ENCODE measurements at regions not wholly inside any gene's neighbourhood (a gene's known extent, or its start where the extent isn't known, plus 50 kb on each side); places are given as distances from the start of the nearest gene placed in this dataset.

GRCh38 chr2:106599540-106599939 is 112.4 kb downstream of the CD8B2 start:
- H3K9me3 ChIP-seq (ENCODE audit: insufficient read depth, low read depth, low read length), result peaks cover 11% of the 10 kb centered on the region
- no peak overlapping the region for H3K9ac ChIP-seq (ENCODE audit: low read depth, low read length)

GRCh38 chr2:106602042-106602441 is 114.9 kb downstream of the CD8B2 start:
- H3K9ac ChIP-seq (ENCODE audit: low read depth, low read length), result no peak overlapping the region

More at GRCh38 chr2:106599540-106599939, 112.4 kb downstream of the CD8B2 start:
- H3K4me3 ChIP-seq (ENCODE audit: low read length), result no peak overlapping the region
- no peaks in the 10 kb centered on the region for H3K36me3 ChIP-seq (ENCODE audit: insufficient read depth, low read depth, low read length)
- no peak overlapping the region for H3K27ac ChIP-seq (ENCODE audit: low read length)
- no peaks in the 10 kb centered on the region for H3K4me1 ChIP-seq (ENCODE audit: insufficient read depth, low read length)
- H3K27me3 ChIP-seq (ENCODE audit: insufficient read depth, low read length), result no peaks in the 10 kb centered on the region

GRCh38 chr2:106606652-106607051 is 119.5 kb downstream of the CD8B2 start:
- no peak overlapping the region for H3K4me3 ChIP-seq (ENCODE audit: low read length)
- H3K36me3 ChIP-seq (ENCODE audit: insufficient read depth, low read depth, low read length), result no peaks in the 10 kb centered on the region
- H3K4me1 ChIP-seq (ENCODE audit: insufficient read depth, low read length), result no peaks in the 10 kb centered on the region
- no peaks in the 10 kb centered on the region for H3K27me3 ChIP-seq (ENCODE audit: insufficient read depth, low read length)
- no peak overlapping the region for H3K27ac ChIP-seq (ENCODE audit: low read length)
- no peak overlapping the region for H3K9ac ChIP-seq (ENCODE audit: low read depth, low read length)
- H3K9me3 ChIP-seq (ENCODE audit: insufficient read depth, low read depth, low read length), result peaks cover 9% of the 10 kb centered on the region; the same call in 1 of the 2 replicates

More at GRCh38 chr2:106602042-106602441, 114.9 kb downstream of the CD8B2 start:
- peaks cover 11% of the 10 kb centered on the region for H3K9me3 ChIP-seq (ENCODE audit: insufficient read depth, low read depth, low read length)
- no peaks in the 10 kb centered on the region for H3K27me3 ChIP-seq (ENCODE audit: insufficient read depth, low read length)
- no peaks in the 10 kb centered on the region for H3K4me1 ChIP-seq (ENCODE audit: insufficient read depth, low read length)
- H3K36me3 ChIP-seq (ENCODE audit: insufficient read depth, low read depth, low read length), result no peaks in the 10 kb centered on the region
- H3K4me3 ChIP-seq (ENCODE audit: low read length), result no peak overlapping the region
- H3K27ac ChIP-seq (ENCODE audit: low read length), result no peak overlapping the region

GRCh38 chr2:106607371-106607770 is 120.2 kb downstream of the CD8B2 start:
- Histone ChIP-seq H3K9me3 (ENCODE audit: insufficient read depth, low read depth, low read length) (peaks cover 2% of the 10 kb centered on the region; the same call in 1 of the 2 replicates), H3K4me3 (ENCODE audit: low read length) (no peak overlapping the region), H3K4me1 (ENCODE audit: insufficient read depth, low read length) (no peaks in the 10 kb centered on the region), H3K27me3 (ENCODE audit: insufficient read depth, low read length) (no peaks in the 10 kb centered on the region), H3K36me3 (ENCODE audit: insufficient read depth, low read depth, low read length) (no peaks in the 10 kb centered on the region), H3K9ac (ENCODE audit: low read depth, low read length) (no peak overlapping the region), H3K27ac (ENCODE audit: low read length) (no peak overlapping the region)

GRCh38 chr2:106609780-106610179 is 122.6 kb downstream of the CD8B2 start:
- Histone ChIP-seq H3K4me3 (ENCODE audit: low read length) (no peak overlapping the region), H3K27ac (ENCODE audit: low read length) (no peak overlapping the region), H3K9me3 (ENCODE audit: insufficient read depth, low read depth, low read length) (0 out of 2 replicates have a peak, but pooled peaks cover 5% of the 10 kb centered on the region), H3K9ac (ENCODE audit: low read depth, low read length) (no peak overlapping the region), H3K36me3 (ENCODE audit: insufficient read depth, low read depth, low read length) (no peaks in the 10 kb centered on the region), H3K27me3 (ENCODE audit: insufficient read depth, low read length) (no peaks in the 10 kb centered on the region), H3K4me1 (ENCODE audit: insufficient read depth, low read length) (no peaks in the 10 kb centered on the region)

- Histone ChIP-seq H3K4me1 (ENCODE audit: insufficient read depth, low read length) (peaks cover 9% of the 10 kb centered on the region; the same call in 1 of the 2 replicates), H3K4me3 (ENCODE audit: low read length) (no peak overlapping the region), H3K9ac (ENCODE audit: low read depth, low read length) (no peak overlapping the region), H3K36me3 (ENCODE audit: insufficient read depth, low read depth, low read length) (no peaks in the 10 kb centered on the region), H3K9me3 (ENCODE audit: insufficient read depth, low read depth, low read length) (0 out of 2 replicates have a peak, but pooled peaks cover 5% of the 10 kb centered on the region), H3K27me3 (ENCODE audit: insufficient read depth, low read length) (no peaks in the 10 kb centered on the region), H3K27ac (ENCODE audit: low read length) (no peak overlapping the region)
Measured at GRCh38 chr2:106614511-106615291, 127.5 kb downstream of the CD8B2 start.

GRCh38 chr2:106618614-106619013 is 131.4 kb downstream of the CD8B2 start:
- Histone ChIP-seq H3K9me3 (ENCODE audit: insufficient read depth, low read depth, low read length) (no peaks in the 10 kb centered on the region), H3K9ac (ENCODE audit: low read depth, low read length) (no peak overlapping the region), H3K4me3 (ENCODE audit: low read length) (no peak overlapping the region), H3K4me1 (ENCODE audit: insufficient read depth, low read length) (peaks cover 9% of the 10 kb centered on the region; the same call in 1 of the 2 replicates), H3K27me3 (ENCODE audit: insufficient read depth, low read length) (no peaks in the 10 kb centered on the region), H3K36me3 (ENCODE audit: insufficient read depth, low read depth, low read length) (no peaks in the 10 kb centered on the region), H3K27ac (ENCODE audit: low read length) (no peak overlapping the region)

GRCh38 chr2:106623456-106623855 is 136.3 kb downstream of the CD8B2 start:
- H3K4me3 ChIP-seq (ENCODE audit: low read length), result no peak overlapping the region
- H3K9me3 ChIP-seq (ENCODE audit: insufficient read depth, low read depth, low read length), result peaks cover 10% of the 10 kb centered on the region
- H3K27ac ChIP-seq (ENCODE audit: low read length), result no peak overlapping the region
- H3K9ac ChIP-seq (ENCODE audit: low read depth, low read length), result no peak overlapping the region
- no peaks in the 10 kb centered on the region for H3K36me3 ChIP-seq (ENCODE audit: insufficient read depth, low read depth, low read length)
- peaks cover 9% of the 10 kb centered on the region; the same call in 1 of the 2 replicates for H3K4me1 ChIP-seq (ENCODE audit: insufficient read depth, low read length)
- H3K27me3 ChIP-seq (ENCODE audit: insufficient read depth, low read length), result no peaks in the 10 kb centered on the region

- Histone ChIP-seq H3K27ac (ENCODE audit: low read length) (no peak overlapping the region), H3K9me3 (ENCODE audit: insufficient read depth, low read depth, low read length) (peaks cover 18% of the 10 kb centered on the region), H3K9ac (ENCODE audit: low read depth, low read length) (no peak overlapping the region), H3K4me3 (ENCODE audit: low read length) (no peak overlapping the region), H3K27me3 (ENCODE audit: insufficient read depth, low read length) (no peaks in the 10 kb centered on the region), H3K4me1 (ENCODE audit: insufficient read depth, low read length) (no peaks in the 10 kb centered on the region), H3K36me3 (ENCODE audit: insufficient read depth, low read depth, low read length) (no peaks in the 10 kb centered on the region)
Measured at GRCh38 chr2:106624787-106625380, 137.7 kb downstream of the CD8B2 start.

GRCh38 chr2:106628377-106628776 is 141.2 kb downstream of the CD8B2 start:
- no peak overlapping the region for H3K4me3 ChIP-seq (ENCODE audit: low read length)
- no peaks in the 10 kb centered on the region for H3K4me1 ChIP-seq (ENCODE audit: insufficient read depth, low read length)
- H3K27me3 ChIP-seq (ENCODE audit: insufficient read depth, low read length), result no peaks in the 10 kb centered on the region
- peaks cover 18% of the 10 kb centered on the region for H3K9me3 ChIP-seq (ENCODE audit: insufficient read depth, low read depth, low read length)
- no peak overlapping the region for H3K9ac ChIP-seq (ENCODE audit: low read depth, low read length)
- no peaks in the 10 kb centered on the region for H3K36me3 ChIP-seq (ENCODE audit: insufficient read depth, low read depth, low read length)
- H3K27ac ChIP-seq (ENCODE audit: low read length), result no peak overlapping the region

GRCh38 chr2:106629981-106630380 is 142.8 kb downstream of the CD8B2 start:
- no peak overlapping the region for H3K9ac ChIP-seq (ENCODE audit: low read depth, low read length)
- H3K36me3 ChIP-seq (ENCODE audit: insufficient read depth, low read depth, low read length), result no peaks in the 10 kb centered on the region
- H3K4me3 ChIP-seq (ENCODE audit: low read length), result no peak overlapping the region
- H3K4me1 ChIP-seq (ENCODE audit: insufficient read depth, low read length), result no peaks in the 10 kb centered on the region
- no peak overlapping the region for H3K27ac ChIP-seq (ENCODE audit: low read length)
- H3K9me3 ChIP-seq (ENCODE audit: insufficient read depth, low read depth, low read length), result peaks cover 18% of the 10 kb centered on the region
- no peaks in the 10 kb centered on the region for H3K27me3 ChIP-seq (ENCODE audit: insufficient read depth, low read length)

- H3K4me3 ChIP-seq (ENCODE audit: low read length), result no peak overlapping the region
- no peak overlapping the region for H3K9ac ChIP-seq (ENCODE audit: low read depth, low read length)
- H3K9me3 ChIP-seq (ENCODE audit: insufficient read depth, low read depth, low read length), result peaks cover 18% of the 10 kb centered on the region
- H3K36me3 ChIP-seq (ENCODE audit: insufficient read depth, low read depth, low read length), result no peaks in the 10 kb centered on the region
- H3K27ac ChIP-seq (ENCODE audit: low read length), result no peak overlapping the region
- H3K27me3 ChIP-seq (ENCODE audit: insufficient read depth, low read length), result no peaks in the 10 kb centered on the region
- no peaks in the 10 kb centered on the region for H3K4me1 ChIP-seq (ENCODE audit: insufficient read depth, low read length)
Measured at GRCh38 chr2:106631281-106631680, 144.1 kb downstream of the CD8B2 start.

Data from iPS-20b (cell line).